GM21717 (cell line): ENCODE measurements at regions not wholly inside any gene's neighbourhood (a gene's known extent, or its start where the extent isn't known, plus 50 kb on each side); places are given as distances from the start of the nearest gene placed in this dataset.
"Not testable (repeated sequence)": the region's sequence is repeated elsewhere in the genome, so short reads cannot be mapped to it uniquely, and the experiment has no call there.

Experiments used
- ATAC-seq: cut with Tn5 transposase; IDR thresholded peaks from one replicate; pipeline ENCODE4 v1.9.1; 2021; ENCODE audit warnings: mild to moderate bottlenecking, moderate library complexity; ENCODE audit not compliant: unreplicated experiment

GRCh38 chr5:25764733-25765132 lies 1120.0 kb upstream of the CDH10 start:
- ATAC-seq: no peak

DNA sequence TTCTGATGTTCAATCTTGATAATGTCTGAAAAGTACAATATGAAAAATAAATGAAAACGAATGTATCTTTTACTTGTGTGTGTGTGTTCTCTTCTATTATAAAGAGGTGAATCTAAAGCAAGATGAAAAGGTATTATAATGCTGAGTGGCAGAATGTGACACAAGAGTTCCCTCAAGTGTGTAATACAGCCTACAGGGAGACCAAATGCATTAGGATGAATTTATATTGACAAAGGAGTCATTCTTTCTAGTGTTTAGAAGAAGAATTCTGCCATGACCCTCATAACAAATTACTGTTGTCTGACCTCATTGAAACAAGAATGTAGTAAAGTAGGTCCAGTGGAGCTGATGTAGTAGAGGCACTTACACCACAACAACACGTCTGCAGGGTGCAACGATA lies 1119.0 kb upstream of the CDH10 start:
- ATAC-seq: no peak

DNA sequence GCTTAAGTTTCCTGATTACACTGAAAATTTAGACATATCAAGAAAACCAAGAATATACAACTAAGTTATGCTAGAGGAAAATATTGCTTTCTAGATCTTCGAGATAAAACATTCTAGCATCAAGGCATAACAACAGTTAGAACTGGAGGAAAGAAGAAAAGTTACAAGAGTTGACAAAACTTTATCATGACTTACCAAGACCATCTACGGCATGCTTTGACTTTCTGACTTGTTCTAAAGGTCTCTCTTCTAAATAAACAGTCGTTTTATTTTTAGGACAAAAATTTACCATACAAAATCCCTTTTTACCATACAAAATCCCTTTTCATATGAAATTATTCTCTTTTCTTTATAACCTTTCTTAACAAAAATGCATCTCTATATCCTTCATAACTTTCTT lies 1110.1 kb upstream of the CDH10 start:
- no peak for ATAC-seq

- ATAC-seq: no peak
These were observed 1100.1 kb upstream of the CDH10 start for GRCh38 chr5:25744908-25745307.

DNA sequence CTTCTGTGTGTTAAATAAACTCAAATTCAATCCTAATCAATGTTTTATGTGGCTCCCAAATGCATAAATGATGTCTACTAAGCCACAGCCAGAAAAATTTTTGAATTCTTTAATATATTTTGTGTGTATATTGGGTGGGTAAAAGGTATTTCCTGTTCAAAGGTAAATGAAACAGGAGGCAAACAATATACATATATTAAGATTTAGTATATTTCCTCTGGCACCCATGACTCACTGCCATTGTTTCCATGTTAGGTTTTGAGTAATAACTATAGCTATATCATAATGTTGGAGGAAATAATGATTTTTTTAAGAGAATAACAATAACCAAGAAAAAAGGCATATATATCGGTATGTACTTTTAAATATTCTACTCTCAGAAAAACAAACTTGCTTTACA lies 1071.9 kb upstream of the CDH10 start:
- no peak for ATAC-seq

DNA sequence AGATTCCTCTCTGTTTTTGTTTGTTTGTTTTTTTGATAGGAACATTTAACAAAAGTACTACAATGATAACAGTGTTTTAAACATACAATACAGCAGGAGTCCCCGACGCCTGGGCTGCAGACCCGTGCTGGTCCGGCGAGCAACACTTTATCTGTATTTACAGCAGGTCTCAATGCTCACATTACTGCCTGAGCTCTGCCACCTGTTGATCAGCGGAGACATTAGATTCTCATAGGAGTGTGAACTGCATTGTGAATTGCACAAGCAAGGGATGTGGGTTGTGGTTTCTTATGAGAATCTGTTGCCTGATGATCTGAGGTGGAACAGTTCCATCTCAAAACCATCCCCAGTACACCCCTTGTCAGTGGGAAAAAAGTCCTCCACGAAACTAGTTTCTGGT lies 1068.5 kb upstream of the CDH10 start:
- no peak for ATAC-seq

DNA sequence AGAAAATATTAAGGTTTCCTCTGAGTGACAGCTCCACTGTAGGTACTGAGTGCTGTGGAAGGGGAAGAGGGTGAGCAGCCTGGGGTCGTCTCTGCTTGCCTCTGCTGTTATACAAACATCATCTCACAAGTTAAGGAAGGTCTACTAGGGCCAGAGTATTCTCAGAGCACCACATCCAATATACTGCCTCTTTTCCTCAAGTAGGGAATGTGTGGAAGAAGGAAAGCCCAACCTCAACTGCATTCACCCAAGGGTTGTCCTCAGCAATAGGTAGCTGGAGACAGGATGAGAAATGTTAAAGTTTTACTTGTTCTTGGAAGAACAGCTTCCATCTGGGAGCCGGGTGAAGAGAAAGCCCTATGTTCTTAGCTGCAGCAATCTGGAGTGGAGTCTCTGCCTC lies 1062.3 kb upstream of the CDH10 start:
- ATAC-seq: no peak

DNA sequence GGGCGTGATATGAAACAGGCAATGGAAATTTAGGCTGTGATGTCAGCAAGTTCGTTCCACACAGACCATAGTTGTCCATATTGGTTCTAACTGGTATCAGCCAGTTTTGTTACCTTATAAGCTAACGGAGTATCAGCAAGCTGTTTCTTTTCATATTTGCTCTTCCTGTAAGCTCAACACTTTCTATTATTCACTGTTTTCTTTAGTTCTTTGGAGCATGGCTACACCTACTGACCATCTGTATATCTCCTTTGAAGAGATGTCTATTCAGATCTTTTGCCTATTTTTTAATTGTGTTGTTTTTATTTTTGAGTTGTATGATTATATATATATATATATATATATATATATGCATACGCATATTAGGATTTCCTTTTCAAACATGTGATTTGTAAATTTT lies 1057.2 kb upstream of the CDH10 start:
- no peak for ATAC-seq

DNA sequence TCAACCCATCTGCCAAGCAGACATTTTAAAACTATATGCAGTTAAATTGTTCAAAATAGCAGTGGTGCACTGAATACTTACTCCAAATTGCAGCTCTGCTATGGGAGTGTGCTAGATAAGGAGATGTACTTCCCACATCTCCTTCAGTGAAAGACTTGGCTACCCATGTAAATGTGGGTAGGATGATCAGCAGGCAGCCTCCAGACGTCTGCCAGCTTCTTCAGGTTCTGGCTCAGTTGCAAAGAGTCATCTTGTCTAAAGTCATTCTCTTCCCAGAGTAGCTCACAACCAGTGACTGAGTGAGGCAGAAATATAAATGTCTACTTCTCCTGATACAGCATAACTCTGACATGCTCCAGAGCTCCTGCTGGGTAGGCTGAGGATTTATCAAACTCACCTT lies 1050.0 kb upstream of the CDH10 start:
- no peak for ATAC-seq

DNA sequence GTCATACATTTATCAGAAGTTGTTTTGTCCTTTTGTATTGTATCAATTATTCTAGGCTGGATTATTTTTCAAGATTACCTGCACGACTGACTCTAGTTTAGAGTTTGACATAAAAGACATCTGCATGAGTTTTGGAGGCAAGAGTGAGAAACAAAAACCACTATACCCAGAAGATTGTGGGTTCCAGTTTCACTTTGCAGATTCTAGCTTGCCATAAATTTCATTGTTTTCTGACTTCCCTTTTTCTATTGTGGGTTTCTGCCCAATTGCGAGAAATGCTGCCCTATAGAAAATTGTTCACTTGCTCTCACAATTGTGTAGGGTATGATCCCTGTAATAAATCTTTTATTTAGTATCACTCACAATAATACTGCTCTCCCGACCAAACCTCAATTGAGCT lies 1043.4 kb upstream of the CDH10 start:
- ATAC-seq: no peak

DNA sequence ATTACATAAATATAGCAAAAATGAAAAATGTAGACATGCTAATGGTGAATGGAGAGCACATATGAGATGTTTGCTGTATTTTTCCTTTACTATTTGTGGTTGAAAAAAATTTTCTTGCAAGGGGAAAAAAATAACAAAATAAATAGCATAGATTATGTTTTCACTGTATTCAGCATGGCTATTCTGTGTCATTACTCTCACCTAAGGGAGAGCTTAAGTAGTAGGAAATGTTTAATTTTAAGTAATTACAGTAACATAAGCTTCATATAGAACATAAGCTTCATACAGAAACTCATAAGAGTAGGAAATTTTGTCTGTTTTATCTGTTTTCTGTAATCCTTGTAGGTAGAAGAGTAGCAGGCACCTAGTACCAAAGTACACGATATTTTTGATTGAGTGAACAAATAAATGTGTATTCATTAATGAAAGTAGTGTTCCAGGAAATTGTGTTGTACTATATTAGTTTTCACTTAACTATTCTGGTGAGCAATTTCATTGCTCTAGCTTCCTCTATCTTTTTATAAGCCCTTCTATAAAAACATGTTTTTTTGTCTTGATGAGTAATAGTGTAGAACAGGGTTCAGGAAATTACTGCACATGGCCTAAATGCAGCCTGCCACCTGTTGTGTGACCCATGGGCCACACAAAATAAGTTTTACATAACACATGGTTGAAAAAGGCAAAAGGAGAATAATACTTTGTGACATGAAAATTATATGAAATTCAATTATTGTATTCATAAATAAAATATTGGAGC lies 1025.0 kb upstream of the CDH10 start:
- no peak for ATAC-seq

- ATAC-seq: no peak
These were observed 1017.8 kb upstream of the CDH10 start for GRCh38 chr5:25662610-25663009.

- ATAC-seq: not testable (repeated sequence)
These were observed 1005.5 kb upstream of the CDH10 start for GRCh38 chr5:25650316-25650715.

DNA sequence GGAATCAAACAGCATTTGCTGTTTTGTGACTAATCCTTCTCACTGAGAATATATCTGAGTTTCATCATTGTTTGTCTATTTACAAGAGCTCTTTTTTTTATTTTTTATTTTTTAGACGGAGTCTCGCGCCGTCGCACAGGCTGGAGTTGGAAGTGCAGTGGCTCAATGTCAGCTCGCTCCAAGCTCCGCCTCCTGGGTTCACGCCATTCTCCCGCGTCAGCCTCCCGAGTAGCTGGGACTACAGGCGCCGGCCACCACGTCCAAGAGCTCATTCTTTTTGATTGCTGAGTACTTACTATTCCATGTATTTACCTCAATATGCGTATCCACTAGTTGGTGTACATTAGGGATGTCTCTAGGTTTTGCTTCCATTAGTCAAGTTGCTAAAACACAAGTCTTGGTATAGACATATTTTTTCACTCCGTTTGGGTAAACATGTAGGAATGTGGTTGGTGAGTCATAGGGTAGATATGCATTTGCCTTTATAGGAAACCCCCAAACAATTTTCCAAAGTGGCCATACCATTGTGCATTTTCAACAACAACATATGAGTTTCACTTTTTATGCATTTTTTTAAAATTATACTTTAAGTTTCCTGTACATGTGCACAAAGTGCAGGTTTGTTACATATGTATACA lies 1005.0 kb upstream of the CDH10 start:
- no peak for ATAC-seq

- no peak for ATAC-seq
These were observed 1001.9 kb upstream of the CDH10 start for GRCh38 chr5:25646421-25647341.

GRCh38 chr5:25641124-25641523 lies 996.3 kb upstream of the CDH10 start:
- ATAC-seq: no peak

GRCh38 chr5:25619273-25619672 lies 974.5 kb upstream of the CDH10 start:
- ATAC-seq: no peak

DNA sequence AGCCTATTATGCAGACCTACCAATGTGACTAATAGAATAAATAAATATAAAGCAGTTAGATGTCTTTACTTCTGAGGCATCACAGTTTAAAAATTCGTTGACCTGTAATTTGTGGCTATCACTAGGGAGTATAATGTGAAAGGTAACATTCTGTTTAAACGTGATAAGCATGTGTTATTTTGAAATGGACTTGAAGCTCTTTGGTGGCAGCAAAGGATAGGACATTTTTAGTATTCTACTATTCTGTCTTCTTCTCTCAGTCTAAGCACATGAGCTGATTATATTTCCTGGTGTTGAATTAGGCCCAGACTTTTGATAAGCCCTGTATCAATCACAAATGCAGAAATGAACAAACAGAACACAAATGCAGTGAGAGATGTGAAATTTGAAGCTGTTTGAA lies 974.0 kb upstream of the CDH10 start:
- ATAC-seq: no peak

- no peak for ATAC-seq
These were observed 969.7 kb upstream of the CDH10 start for GRCh38 chr5:25614466-25614865.

DNA sequence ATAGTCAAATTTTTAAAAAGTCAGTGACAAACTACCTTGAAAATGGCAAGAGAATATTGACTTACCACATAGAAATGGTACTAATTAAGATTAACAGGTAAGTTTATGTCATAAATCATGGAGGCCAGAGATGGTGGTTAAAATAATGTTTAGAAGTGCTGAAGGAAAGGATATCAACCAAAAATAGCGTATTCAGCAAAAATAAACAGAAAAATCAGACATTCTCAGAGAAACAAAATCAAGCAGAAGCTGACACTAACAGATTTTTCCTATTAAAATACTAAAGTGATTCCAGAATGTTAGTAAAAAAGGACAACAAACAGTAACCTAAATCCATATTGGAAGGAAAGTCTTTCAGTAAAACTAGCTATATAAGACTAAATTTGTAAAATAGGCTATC lies 959.9 kb upstream of the CDH10 start:
- no peak for ATAC-seq

- no peak for ATAC-seq
These were observed 934.3 kb upstream of the CDH10 start for GRCh38 chr5:25579111-25579510.

- no peak for ATAC-seq
These were observed 928.9 kb upstream of the CDH10 start for GRCh38 chr5:25573691-25574090.
